ENCODE measurements at regions not wholly inside any gene's neighbourhood (a gene's known extent, or its start where the extent isn't known, plus 50 kb on each side); places are given as distances from the start of the nearest gene placed in this dataset.

- WGBS, 2 donors, result 74 to 76% methylated on average over 6 of the region's 6 CpGs
- no peak for TF ChIP-seq POLR2A (IDR thresholded peaks at IDR 0.05)
- TF ChIP-seq CTCF (IDR thresholded peaks at IDR 0.05), result no peak
- intact Hi-C loops (cut with DNase I; ENCODE audit: low total_unique reads), result no loop called here
- no peak overlapping the region for H3K4me3 ChIP-seq (ENCODE audit: low read depth, poor library complexity, severe bottlenecking)
- DNase-seq (ENCODE audit: low spot score in 2 of 2), result no peak
Measured at GRCh38 chrX:67100031-67100884, 443.6 kb upstream of the AR start.

GRCh38 chrX:67094061-67094460 is 449.8 kb upstream of the AR start:
- WGBS, 2 donors, result 81 to 94% methylated on average over 2 of the region's 2 CpGs
- TF ChIP-seq CTCF (IDR thresholded peaks at IDR 0.05) (no peak), POLR2A (IDR thresholded peaks at IDR 0.05) (no peak)
- intact Hi-C loops (cut with DNase I; ENCODE audit: low total_unique reads), result no loop called here

GRCh38 chrX:67050760-67051159 is 411.9 kb upstream of the EDA2R start:
- H3K4me3 ChIP-seq (ENCODE audit: low read depth, poor library complexity, severe bottlenecking), result no peak overlapping the region
- intact Hi-C loops (cut with DNase I; ENCODE audit: low total_unique reads), result no loop called here

More at GRCh38 chrX:67094061-67094460, 449.8 kb upstream of the AR start:
- no peak for DNase-seq (ENCODE audit: low spot score in 2 of 2)
- H3K4me3 ChIP-seq (ENCODE audit: low read depth, poor library complexity, severe bottlenecking), result no peak overlapping the region

GRCh38 chrX:67044866-67045265 is 406.0 kb upstream of the EDA2R start:
- TF ChIP-seq POLR2A (IDR thresholded peaks at IDR 0.05), result no peak
- TF ChIP-seq CTCF (IDR thresholded peaks at IDR 0.05), result no peak
- no peak overlapping the region for H3K4me3 ChIP-seq (ENCODE audit: low read depth, poor library complexity, severe bottlenecking)
- DNase-seq (ENCODE audit: low spot score in 2 of 2), result no peak
- WGBS, 2 donors, result 23 to 38% methylated on average over 2 of the region's 2 CpGs
- intact Hi-C loops (cut with DNase I; ENCODE audit: low total_unique reads), result no loop called here

More at GRCh38 chrX:67050760-67051159, 411.9 kb upstream of the EDA2R start:
- TF ChIP-seq POLR2A (IDR thresholded peaks at IDR 0.05), result no peak
- TF ChIP-seq CTCF (IDR thresholded peaks at IDR 0.05), result no peak
- whole genome bisulfite sequencing, 2 donors, result 65 to 82% methylated on average over 1 of the region's 1 CpG
- no peak for DNase-seq (ENCODE audit: low spot score in 2 of 2)

- 38 to 45% methylated on average over 4 of the region's 4 CpGs for WGBS, 2 donors
- intact Hi-C loops (cut with DNase I; ENCODE audit: low total_unique reads), result no loop called here
- no peak for DNase-seq (ENCODE audit: low spot score in 2 of 2)
- no peak for TF ChIP-seq CTCF (IDR thresholded peaks at IDR 0.05)
- TF ChIP-seq POLR2A (IDR thresholded peaks at IDR 0.05), result no peak
- H3K4me3 ChIP-seq (ENCODE audit: low read depth, poor library complexity, severe bottlenecking), result no peak overlapping the region
Measured at GRCh38 chrX:67044029-67044653, 405.3 kb upstream of the EDA2R start.
